HG03066 (cell line): ENCODE measurements at regions not wholly inside any gene's neighbourhood (a gene's known extent, or its start where the extent isn't known, plus 50 kb on each side); places are given as distances from the start of the nearest gene placed in this dataset.

ENCODE experiments used
- ATAC-seq: cut with Tn5 transposase; IDR thresholded peaks from one replicate; pipeline ENCODE4 v1.9.1; 2021; ENCODE audit warnings: low read depth; ENCODE audit not compliant: unreplicated experiment

DNA sequence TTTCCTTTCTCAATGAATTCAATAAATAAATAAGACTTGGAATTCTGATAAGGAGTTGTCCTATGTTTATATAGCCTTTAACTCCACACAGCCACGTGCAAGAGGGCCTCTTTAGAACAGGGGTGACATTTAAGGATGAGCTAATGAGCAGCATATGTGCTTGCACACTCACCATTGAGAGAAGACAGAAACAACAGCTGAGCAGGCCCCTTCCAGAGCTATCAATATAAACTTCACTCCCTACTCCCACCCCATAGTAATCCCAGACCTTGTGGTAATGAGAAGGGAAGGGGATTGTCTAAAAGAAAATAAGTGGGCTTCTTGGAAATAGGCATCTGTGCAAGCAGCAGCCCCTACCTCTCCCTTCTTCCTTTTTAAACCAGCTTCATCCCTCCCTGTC is 176.0 kb downstream of the SEC16B start:
- no peak for ATAC-seq

DNA sequence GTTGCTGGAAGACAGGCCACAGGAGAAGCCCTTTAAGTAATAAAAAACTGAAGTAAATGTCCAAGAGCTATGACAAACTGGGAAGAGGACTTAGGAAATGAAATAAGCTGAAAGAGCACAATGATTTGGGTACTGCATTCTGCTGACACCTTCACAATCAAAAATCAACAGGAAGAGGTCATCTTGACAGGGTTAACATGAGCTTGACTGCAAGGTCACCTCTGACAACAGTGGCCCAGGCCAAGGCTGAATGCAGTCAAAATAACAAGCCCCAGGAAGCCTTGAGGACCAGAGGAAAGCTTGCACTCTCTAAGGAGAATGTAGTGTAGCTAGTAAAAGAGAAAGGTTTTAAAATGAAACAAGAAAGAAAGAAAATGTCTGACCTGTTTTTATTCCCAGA is 179.3 kb downstream of the SEC16B start:
- no peak for ATAC-seq

DNA sequence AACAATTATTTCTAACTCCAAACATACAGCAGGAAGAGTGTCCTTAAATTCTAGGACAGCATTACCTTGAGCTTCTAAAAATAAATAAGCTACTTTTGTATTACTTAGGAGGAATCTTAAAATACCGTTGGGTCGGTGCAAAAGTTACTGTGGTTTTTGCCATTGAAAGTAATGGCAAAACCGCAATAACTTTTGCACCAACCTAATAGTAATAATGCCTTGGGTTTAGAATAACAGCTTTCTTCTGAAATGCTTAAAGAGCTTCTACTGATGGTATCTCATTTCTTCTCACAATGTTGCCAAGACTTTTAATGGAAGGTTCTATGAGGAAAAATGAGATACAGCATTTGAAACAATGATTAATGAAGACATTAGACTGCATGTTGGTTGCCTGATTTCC is 179.9 kb downstream of the SEC16B start:
- ATAC-seq: no peak

DNA sequence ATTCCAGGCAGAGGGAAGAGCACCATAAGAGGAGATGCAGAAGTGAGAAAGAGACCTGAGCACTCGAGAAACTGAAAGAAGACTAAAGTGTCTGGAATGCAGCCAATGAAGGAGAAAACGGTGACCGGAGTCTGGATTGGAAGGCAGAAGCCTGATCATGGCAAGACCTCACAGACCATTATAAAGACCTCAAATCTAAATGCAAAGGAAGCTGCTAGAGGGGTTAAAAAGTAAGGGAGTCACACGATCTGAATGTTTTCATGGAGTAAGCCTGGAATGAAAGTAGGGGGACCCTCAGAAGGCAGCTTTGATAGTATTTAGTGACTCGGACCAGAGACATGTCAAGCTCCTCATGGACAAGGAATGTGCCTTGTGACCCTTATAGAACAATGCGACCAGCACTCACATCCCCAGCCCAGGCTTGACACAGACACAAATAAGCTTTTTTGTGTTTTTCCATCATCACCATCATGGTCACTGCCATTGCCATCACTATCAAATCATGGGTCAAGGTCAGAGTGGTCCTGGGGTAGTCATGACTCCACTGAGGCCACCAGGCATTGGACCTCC is 183.6 kb downstream of the SEC16B start:
- ATAC-seq: no peak

DNA sequence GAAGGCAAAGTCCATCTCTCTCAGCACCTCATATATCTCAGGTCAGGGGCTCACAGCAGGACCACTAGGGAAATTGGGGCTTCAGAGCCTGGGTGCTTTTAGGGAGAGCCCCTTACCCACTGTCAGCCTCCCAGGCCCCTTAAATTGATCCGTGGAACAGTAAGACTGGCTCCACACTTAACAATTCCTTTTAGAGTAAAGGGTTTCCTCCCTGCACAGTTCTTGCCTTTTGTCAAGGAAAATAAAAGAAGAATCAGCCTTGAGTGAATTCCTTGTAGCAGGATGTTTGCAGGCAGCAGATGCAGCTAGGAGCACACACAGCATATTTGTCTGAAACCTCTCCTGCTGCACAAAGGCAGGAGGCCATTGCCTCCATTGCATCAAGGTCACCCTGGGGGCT is 184.9 kb downstream of the SEC16B start:
- ATAC-seq: no peak

DNA sequence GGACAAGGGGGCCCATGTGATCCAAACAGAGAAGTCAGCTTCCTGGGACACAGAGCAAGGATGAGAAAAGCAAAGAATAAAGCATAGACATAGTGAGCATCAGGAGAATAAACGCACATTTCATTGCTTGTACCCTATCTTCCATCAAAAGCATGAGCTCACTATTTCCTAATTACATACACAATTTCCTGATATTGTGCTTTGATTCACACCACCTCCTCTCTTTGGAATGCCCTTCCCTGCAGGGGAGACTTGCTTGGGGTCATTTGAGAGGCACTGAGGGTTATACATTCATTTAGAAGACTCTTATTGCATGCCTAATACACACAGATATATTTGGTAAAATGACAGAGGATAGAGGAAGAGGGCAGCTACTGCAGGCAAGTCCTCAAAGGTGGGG is 185.4 kb downstream of the SEC16B start:
- ATAC-seq: no peak

DNA sequence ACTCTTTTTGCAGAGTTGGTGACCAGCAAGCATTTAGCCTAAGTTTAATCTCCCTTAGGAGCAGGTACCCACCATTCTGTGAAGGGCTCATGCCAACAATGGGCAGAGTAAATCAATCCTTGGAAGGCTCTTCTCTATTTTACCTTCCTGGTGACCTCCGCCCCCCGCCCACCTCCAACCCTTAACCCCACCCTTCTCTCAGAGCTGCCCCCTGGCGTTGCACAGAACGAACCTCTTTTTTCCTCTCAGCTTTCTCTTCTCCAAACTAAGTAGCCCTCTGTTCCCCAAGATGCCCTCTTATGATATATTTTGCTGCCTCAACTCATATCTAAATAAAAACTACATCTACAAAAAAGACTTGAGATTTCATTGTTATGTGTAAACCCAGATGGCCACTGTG is 186.8 kb downstream of the SEC16B start:
- no peak for ATAC-seq

DNA sequence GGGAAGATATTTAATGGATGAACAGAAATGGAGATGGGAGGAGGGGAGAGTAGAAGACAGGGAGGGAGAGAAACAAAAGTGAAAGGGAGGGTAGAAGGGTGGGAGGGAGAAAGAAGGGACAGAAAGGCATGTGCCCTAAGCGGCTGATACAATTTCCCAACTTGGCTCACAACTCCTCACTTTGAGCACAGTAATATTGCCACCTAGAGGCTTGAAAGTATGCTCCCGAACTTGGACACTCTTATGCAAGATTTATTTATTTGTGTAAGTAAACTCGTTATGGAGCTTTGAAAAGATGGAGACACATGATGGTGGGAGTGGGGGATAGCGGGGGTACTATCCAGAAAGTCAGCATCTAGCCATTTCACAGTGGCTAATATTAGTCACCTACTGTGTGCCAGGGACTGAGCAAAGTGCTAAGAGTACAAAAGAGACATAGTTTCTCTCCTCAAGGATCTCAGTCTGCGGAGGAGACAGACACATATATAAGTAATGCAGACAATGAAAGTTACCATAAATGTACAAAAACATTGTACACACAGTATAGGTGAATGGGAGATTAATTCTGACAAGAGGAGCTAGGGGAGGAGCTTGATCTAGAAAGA is 189.7 kb downstream of the SEC16B start:
- ATAC-seq: no peak

DNA sequence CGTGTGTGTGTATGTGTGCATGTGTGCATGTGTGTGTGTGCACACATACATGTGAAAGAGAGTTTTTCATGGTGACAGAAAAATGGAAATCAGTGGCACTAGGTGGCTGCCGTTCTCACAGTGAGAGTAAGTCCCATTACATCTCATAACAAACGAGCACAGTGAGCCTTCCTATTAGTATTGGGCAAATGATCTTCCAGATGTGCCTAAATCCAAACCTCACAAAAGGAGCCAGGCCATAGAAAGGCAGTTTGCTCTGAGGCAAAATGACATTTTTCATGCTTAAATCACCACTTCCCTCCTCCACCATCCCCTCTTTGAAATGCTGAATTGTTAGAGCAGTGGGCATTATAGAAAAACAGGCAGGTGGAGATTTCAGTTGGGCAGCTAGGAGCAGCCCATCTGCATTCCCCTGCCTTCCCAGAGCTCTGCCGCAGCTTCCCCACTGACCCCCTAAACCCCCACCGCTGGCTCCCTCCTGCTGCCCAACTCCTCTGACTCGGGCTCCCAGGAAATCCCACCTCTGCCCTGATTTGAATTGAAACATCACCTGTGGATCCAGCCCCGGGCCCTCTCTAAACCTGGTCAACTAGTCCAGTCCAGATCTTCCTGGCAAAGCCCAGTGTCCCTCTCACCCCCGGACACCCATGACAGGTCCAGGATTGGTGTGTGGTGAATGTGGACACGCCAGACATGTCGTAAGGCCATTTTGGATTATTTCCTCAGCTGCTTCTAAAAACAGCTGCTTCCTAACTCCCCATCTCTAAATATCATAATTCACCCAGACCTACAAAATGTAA is 190.5 kb downstream of the SEC16B start:
- ATAC-seq: no peak

DNA sequence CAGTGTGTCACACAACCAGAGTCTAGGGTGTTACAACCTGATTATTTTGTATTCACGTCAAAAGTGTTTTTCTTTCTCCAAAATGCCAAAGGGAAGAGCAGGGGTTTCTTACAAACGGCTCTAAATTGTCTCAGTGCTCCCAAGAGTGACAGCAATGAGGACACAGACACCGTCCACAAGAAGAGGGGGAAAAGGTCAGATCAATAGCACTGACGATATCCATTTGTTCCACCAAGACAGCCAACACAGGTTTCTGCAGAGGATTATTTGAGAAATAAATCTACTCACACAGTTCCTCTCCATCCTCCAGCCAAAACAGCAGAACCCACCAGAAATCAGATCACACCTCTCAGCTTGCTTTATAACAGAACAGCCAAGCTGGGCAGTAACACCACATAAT is 193.9 kb downstream of the SEC16B start:
- ATAC-seq: no peak

DNA sequence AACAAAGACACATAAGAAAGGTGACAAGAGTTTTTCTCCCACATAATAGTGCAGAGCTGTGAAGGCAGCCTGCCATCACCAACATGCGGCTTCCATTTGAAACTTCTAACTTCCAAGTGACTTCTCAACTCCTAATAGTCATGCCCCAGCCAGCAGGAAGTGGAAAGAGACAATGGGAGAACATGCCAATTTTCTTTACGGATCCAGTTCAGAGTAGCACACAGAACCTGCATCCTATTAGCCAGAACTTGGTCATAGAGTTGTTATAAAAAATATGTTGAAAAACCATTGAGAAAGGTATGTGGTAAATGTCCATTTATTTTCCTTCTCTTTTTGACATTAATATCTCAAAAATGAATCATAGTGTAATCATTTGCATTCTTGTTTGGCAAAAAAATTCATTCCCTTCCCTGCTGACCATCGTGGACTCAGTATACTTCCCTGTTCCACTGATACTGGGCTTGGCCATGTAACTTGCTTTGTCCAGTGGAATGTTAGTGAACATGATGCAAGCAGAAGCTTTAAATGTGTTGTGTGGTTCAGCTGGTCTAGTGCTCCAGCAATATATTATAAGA is 197.4 kb downstream of the SEC16B start:
- no peak for ATAC-seq

DNA sequence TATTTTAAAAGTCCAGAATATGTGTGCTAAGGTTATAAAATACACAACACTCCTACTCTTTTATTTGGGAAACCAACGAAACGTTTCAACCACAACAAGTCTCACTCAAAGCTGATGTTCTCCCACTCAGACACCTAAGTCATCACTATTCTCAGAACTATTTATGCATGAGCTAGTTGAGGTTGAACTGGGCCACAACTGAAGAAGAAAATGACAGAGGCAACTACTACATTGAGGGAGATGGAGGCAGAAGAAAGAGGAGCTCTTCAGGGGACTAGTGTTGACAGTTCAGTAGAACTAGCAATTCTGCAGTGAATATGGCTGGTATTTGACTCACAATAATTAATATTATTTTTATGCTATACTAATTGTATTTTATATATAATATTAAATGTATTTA is 198.2 kb downstream of the SEC16B start:
- ATAC-seq: no peak

DNA sequence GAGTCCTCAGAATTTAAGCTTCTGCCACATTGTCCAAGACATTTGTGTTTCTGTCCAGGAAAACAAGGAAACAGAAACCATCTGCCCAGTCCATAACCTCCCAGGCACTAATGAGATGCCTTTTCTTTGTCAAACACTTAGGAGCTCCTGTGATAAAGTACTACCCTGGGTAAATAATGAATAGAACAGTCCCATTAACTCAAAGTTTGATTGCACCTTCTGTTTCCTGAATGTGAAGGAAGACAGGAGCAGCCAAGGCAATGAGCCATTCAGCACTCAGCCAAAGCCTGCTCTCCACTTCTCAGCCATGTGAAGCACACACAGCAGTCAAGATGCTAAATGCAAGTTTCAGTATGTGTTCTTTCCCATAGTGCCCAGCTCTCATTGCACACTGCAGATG is 199.8 kb downstream of the SEC16B start:
- ATAC-seq: no peak

DNA sequence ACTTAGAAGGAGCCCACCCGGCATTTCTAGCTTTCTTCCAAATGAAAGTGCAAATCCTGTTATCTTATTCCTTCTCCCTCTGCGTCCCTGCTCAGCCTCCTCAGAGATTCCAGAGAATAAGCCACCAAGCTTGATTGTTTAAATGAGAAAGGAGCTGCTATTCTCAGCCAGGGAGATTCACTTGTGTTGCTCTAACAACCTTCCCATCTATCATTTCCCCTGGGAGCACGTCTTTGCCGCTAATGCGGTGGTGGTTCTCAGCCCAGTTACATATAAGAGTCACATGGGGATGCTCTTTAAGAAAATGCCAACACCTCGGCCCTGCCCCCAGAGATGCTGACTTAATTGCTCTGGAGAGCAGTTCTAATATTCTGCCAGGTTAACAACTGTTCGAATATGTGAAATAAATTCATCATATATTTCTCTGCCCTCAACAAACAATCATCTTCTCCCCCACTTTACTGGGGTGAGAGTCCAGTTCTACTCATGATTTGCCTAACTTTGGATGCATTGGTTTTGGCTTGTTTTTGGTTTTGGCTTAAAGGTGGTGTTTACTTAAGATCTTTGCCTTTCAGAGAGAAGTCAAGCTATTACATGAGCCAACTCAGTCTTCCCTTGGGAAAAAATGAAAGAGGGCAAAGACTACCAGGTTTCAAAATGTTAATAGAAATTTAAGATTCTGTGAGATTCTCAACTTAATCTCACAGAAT is 213.9 kb downstream of the SEC16B start:
- ATAC-seq: no peak

DNA sequence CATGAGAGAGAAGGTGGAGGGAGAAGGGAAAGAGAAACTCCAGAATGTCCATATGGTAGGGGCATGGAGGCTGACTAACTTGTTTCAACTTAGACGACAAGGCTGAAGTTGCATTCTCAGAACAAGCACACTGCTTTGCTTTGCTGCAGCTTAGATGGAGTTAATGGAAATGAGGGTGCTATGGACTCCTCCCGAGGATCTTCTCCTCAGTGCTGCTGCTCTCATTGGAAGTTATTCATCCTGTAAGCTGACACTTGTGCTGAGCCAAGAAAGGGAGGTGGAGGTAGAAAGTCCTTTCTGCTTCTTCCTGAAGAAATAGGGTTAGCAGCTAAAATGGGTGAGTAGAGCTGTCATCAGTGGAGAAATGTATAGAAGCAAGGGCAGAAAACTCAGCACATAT is 215.3 kb downstream of the SEC16B start:
- no peak for ATAC-seq

DNA sequence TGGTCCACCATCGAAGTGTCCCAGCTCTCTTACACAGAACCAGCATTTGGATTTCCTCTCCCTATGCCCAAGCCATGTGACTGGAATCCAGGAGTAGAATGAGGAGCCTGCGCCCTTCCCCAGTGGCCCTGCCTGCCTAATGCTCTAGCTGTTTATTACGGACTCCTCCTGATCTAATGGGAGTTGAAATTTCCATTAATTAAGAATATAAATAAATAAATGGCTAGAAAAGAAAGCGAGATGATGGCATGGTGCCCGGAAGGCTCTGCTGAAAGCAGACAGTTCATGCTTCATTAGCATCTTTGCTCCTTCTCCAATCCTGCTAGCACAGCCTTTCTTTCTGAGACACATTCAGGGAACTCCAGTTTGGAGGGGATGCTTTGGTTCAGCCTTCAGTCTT is 216.2 kb downstream of the SEC16B start:
- ATAC-seq: no peak

DNA sequence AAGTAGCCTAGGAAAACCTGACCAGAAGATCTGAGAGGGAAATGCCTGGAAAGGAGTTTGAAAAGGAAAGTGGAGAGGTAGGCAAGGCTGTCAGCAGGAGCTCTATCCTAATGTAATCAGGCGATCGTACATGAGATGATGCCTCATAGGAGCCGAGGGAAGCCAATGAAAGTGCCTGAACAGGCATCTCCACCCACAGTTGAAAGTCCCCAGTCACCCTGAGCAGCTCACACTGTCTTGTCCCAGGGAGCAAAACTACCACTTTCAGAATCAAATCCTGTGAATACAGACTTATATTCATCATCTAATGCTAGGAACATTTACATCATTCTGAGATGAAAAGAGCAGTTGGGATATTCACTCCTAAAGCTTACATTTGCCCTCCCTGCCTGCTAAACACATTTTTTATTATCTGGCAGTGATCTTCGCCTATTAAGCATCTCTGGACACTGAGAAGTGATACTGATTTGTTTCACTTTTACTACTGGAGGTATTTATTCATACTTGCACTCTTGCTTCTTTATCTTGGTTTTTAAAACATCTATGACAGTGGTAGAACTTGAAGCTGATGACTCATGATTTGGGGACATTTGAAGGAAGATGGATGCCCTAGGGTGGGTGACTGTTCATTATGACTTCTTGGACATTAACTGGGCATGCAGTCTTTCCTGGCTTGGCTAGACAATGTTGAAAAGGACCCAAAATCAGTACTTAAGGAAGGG is 221.6 kb downstream of the SEC16B start:
- ATAC-seq: no peak

DNA sequence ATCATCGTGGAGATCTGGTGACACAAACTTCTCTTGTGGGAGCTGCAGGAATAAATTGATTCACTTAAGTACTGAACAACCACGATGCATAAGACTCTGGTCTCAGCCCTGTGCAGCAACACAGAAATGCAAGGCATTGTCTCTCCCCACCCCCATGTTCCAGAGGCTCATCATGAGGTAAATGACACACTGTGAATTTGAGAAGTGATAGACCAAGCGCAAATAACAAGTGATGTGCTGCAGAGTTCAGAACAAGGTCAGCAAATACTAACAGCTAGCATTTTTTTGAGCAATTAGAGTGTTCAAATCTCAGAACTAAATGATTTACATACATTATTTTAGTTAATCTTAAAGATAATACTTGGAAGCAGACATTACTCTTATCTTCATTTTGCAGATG is 223.7 kb downstream of the SEC16B start:
- ATAC-seq: no peak

DNA sequence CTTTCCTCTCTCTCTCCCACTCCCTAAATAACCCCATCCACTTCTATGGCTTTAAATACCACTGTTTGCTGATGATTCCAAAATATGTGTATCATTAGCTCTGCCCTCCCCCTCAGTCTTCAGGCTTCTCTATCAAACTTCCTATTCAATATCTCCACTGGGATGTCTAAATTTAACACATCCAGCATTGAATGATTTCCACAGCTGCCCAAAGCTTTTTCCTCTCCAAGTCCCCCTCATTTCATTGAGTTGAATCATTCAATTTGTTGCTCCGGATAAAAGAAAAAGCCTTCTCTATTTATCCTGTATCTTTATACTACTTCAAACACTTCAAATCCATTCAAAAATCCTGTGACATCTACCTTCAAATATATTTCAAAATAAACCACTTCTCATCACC is 225.0 kb downstream of the SEC16B start:
- ATAC-seq: no peak

DNA sequence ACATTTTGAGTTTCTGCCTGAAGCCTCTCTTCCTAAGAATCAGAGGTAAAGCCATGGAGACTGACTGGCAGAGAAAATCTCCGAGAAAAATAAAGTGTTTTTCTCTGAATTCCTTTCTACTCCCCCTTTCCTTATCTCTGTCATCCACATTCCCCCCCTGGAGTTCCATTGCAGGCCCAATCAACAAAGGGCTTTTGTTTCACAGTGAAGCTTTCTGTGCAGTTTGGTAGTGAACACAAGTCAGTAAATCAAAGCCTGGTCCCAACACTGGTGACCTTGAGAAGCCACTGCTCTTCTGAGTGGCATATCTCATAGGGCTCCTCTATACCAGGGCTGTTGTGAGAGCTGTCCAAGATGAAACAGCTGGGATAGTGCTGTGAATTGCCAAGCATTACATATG is 228.4 kb downstream of the SEC16B start:
- no peak for ATAC-seq

DNA sequence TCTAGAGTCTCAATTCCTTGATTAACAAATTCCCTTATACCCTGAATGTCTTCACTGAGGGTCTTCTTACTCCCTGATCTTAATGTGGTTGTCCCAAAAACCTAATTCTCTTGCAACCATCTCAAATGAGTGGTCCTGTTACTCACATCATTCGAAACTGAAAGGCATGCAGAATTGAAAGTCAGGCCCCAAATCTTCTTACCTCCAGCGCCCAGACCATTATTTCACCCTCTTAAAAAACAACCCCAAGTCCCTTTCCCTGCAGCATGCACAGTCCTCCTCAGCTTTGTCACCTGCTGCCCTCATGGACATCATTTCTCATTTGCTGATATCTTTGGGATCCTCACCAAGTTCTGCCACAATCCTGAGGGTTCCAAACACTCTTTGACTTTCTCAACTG is 230.1 kb downstream of the SEC16B start:
- no peak for ATAC-seq
